ENCODE measurements at regions not wholly inside any gene's neighbourhood (a gene's known extent, or its start where the extent isn't known, plus 50 kb on each side); places are given as distances from the start of the nearest gene placed in this dataset.

- TF ChIP-seq CTCF (IDR thresholded peaks at IDR 0.05), result no peak
- TF ChIP-seq POLR2AphosphoS5 (IDR thresholded peaks at IDR 0.05), result no peak
These were observed 121.3 kb downstream of the BBS10 start for GRCh38 chr12:76226956-76227355.

Measured in breast epithelium (tissue), 3 donors.